ENCODE measurements at regions not wholly inside any gene's neighbourhood (a gene's known extent, or its start where the extent isn't known, plus 50 kb on each side); places are given as distances from the start of the nearest gene placed in this dataset.
"Not testable (repeated sequence)": the region's sequence is repeated elsewhere in the genome, so short reads cannot be mapped to it uniquely, and the experiment has no call there.

DNA sequence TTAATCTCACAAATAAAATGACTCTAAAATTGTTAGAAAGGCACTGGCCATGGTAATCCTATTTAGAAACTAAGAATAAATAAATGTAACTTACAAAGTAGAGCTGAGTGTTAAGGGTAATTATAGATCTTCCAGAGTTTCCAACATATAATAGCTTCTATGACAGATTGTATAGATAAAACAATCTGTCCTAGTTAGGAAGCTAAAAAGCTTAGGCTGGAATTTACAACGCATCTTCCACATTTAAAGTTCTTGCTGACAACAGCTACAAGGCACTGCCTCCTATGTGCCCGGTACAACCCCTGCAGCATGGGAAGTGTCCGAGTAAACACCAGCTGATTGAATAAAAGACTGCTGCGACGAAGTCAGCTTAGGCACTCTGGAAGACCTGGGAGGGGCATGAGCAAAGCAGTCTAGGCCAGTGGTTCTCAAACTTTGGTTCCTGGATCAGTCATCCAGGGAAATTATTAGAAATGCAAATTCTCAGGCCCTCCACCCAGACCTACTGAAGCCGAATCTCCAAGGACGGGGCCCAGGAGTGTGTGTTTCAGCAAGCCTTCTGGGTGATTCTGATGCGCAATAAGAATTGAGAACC lies 635.6 kb upstream of the TBX3 start:
- DNase-seq (ENCODE audit: low read depth), result no peak

DNA sequence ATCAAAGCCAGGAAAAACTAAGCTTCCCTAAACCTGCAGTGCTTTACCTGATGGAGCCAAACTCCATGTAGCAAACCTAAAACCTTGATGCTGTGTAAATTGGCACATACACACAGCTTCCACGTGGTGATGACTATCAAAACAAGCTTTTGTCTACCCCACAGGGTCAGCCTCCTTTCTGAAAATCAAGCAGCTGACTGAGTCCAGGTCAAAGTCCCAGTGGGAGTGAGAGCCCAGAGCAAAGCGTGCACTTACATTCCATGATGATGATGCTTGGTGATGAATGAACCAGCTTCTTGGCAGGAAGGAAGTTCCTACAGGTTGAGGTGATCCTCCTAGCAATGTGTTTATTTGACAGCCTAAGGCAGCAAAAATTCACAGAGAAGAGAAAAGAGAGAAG lies 630.0 kb upstream of the TBX3 start:
- no peak for DNase-seq (ENCODE audit: low read depth)

DNA sequence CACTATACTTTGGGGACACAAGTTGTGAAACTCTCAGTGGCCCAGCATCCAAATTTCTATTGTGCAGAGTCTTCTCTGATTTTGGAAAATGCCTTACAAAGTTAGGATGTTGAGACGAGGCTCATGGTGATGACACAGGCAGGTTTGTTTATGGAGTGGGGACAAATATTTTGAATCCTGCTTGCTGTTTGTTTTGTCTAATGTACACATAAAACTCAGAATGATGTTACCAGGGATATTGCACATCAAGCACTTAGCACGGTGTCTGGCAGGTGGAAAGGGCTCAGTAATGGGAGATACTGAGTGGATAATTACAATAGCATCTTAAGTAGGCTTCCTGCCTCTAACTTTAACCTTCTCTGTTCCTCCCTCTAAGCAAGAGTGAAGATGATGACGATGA lies 628.9 kb upstream of the TBX3 start:
- no peak for DNase-seq (ENCODE audit: low read depth)

DNA sequence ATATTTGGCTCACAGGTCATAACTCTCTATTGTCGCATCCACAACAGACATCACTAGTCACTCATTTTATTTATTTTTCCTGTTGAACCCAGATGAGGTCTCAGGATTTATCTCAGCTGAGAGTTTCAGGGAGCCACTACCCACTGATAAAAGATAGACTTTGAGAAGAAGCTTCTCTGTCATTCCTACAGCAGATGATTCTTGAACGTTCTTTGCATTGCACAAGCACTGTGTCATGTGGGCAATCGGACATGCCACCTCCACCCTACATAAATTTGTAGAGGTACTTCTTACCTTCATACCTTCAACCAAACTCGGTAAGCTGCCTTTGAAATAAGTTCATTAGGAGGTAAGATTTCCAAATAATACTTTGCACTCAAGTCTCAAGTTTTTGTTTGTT lies 627.9 kb upstream of the TBX3 start:
- DNase-seq (ENCODE audit: low read depth), result no peak

DNA sequence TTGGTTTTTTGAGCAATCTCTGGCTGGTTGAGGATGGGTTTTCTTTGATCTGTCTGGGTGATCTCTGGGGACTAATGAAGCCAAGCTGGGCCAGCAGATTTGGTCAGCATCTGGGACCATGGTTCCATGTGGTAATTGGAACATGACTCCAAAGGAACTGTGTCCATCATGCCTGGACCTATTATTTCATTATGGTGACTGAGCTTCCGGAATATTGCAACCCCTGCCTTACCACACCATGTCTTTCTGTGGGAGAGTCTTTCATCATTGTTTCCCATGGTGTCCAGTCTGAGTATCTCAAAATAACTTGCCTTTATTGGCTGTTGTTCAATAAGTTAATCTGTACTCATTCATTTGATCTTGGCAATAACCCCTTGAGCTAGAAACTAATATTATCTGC lies 624.9 kb upstream of the TBX3 start:
- DNase-seq (ENCODE audit: low read depth), result no peak

DNA sequence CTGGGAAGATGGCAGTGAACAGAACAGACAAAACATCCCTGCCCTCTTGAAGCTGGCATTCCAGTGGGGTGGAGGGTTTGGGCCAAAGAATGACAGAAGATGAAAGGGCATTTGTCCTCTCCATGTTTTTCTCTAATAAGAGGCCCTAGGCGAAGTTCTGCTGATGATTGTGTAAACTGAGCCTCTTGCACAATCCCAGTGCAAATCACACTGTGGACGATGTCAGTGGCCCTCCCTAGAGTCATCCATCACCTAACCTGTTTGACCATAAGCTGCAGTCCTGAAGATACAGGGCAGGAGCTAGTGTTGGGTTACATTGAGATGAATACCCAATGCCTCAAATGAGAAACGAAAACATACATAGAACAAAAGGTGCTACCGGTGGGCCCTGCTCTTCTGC lies 622.4 kb upstream of the TBX3 start:
- DNase-seq (ENCODE audit: low read depth), result no peak

DNA sequence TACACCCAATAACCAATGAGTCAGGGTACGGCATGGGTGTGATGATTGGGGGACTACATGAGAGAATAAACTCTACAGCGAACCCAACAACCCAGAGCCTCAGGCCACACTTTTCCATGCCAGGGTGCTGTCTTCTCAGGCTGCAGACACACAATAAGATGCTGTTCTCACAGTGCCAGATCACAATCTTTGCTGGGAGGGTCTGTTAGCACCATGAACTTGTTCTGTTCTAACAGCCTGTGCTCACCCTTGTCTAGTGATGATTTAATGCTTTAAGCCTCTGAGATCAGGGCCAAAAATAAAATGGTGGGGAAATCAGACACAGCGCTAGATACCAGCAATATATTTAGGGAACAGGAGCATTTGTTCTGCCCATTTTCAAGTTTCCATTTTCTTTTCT lies 621.9 kb upstream of the TBX3 start:
- DNase-seq (ENCODE audit: low read depth), result no peak

DNA sequence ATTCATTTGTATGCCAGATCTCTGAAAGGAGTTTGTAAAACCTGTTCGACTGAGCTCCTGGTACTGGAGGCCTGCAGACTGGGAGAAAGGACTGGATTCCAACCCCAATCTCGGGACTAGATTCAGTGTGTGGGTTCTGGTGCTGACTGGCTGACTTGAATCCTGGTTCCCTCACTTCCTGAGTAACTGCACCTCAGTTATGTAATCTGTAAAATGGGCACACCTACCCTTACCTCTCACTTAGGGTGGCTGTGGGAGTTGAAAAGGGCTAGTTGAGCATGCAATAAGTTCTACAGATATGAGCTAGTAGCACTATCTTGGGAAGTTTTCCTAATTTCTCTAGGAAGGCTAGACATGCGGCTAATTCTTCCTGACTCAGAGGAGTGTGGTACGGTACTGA lies 621.3 kb upstream of the TBX3 start:
- no peak for DNase-seq (ENCODE audit: low read depth)

DNA sequence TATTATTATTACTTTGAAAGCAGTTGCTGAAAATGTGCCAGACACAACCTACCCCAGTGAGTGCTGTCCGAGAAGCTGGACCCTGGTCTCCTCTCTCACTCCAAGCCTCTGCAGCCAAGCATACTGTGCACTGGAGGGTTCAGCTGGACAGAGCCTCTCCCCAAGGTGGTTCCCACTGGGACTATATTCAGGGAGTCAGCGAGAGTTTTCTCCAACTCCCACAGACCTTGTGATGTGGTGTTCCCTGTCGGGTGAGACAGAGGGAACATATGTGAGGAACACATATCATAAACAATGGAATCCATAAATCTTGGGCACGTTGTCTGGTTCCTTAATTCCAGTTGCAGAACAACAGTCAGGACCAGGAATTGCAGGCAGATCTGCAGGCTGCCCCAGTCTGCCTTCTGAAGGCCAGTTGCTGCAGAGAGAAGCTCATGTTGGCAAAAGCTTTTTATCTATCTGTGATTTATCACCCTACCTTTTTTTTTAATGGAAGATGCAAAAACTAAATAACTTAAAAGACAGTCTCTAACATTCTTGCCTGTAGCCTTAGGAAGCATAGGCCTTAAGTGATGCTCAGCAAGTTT lies 619.8 kb upstream of the TBX3 start:
- no peak for DNase-seq (ENCODE audit: low read depth)

DNA sequence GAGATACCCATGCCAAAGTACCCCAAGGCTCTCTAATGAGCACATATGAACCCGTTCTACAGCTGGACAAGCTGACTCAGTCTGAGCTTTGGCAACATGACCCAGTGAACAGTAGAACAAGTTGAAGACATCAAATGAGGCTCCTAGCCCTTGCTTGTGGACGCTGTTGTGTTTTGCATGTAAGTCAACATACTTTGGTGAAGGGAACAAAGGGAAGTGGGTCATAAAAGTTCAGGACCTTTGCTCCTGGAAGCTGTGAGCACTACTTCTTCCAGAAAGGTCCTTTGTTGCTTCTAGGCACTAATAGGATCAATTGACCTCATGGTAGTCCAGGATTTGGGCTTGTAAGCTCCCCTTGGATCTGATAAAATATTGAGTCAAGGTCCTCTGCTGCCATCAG lies 613.5 kb upstream of the TBX3 start:
- DNase-seq (ENCODE audit: low read depth), result no peak

DNA sequence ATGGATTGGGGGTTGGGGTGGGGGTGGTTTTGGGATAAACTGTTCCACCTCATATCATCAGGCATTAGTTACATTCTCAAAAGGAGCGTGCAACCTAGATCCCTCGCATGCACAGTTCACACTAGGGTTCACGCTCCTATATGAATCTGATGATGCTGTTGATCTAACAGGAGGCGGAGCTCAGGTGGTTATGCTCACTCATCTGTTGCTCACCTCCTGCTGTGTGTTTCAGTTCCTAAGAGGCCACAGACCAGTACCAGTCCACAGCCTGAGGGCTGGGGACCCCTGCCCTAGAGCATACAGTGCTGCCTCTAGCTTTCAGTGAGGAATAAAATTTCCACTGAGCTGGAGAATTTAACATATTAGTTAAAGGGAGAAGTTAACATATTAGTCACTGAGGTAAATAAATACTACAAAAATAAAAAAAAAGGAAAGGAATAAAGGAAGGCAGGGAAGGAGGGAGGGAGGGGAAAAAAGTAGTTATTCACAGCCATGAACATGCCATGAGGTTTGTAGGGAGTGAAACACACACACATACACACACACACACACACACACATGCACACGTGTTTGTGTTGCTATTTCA lies 612.7 kb upstream of the TBX3 start:
- DNase-seq (ENCODE audit: low read depth), result no peak

DNA sequence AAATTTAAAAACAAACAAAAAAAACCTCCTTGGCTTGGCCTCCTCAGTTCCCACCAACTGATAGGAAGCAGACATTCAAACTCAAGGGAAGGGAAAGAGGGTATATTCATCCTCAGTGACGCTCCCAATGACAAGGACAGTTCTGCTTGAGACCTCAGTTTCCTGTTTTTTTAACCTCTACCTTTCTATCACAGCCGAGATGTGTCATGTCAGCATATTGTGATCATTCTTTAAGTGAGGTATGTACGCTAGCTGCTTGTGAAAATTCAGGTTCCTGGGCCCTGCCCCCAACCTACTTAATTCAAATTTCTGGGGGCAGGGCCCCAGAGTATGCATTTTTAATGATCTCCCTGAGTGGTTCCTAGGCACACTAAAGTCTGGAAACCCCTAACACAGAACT lies 611.9 kb upstream of the TBX3 start:
- no peak for DNase-seq (ENCODE audit: low read depth)

DNA sequence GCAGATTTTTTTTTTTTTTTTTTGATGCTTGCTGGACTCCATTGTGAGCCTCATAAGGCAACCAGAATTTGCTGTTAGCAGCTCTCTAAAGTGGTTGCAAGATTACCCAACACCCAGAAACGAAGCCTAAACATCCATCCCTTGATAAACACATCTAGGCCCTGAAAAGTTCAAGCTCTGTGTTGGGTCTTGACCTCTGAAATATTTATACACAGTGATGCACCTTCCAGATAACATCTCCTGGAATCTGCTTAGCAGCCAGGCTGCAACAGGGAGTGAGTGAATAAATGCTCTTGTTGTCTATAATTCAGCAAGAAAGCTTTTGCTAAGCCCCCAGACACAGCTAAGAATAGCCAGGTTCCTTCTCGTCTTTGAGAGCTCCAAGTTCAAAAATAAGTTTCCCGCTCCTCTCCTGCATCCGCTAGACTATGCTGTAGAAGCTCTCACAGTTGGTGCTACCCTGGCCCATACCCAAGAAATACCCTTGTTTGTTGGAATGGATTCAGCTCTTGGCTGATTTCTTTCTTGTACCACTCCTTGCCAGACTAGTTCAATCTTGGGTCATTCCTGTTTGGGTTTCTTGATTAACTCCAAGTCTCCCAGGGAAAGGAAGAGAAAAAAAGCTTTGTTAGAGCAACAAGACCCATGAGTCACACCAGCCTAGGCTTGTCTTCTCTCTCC lies 610.6 kb upstream of the TBX3 start:
- DNase-seq (ENCODE audit: low read depth), result no peak

DNA sequence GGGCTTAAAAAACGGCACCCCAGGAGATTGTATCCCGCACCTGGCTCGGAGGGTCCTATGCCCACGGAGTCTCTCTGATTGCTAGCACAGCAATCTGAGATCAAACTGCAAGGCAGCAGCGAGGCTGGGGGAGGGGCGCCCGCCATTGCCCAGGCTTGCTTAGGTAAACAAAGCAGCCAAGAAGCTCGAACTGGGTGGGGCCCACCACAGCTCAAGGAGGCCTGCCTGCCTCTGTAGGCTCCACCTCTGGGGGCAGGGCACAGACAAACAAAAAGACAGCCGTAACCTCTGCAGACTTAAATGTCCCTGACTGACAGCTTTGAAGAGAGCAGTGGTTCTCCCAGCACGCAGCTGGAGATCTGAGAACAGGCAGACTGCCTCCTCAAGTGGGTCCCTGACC lies 601.5 kb upstream of the TBX3 start:
- not testable (repeated sequence) for DNase-seq (ENCODE audit: low read depth)

DNA sequence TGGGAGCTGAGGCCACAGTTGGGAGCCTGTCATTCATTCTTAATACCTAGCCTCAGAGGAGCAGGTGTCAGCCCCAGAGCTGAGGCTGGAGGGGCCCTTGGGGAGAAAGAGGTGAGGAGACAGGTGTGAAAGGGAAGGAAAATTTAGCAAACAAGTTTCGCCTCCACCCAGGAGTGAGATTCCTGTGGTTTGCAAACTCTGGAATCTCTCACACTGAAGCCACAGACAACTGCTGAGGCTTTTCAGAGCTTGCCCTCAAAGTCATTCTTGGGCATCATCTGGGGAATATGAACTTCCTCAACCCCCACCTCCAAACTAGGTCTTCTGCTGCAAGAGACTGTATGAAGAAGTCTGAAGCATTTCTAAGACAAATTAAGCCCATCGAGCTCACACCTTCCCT lies 589.5 kb upstream of the TBX3 start:
- no peak for DNase-seq (ENCODE audit: low read depth)

DNA sequence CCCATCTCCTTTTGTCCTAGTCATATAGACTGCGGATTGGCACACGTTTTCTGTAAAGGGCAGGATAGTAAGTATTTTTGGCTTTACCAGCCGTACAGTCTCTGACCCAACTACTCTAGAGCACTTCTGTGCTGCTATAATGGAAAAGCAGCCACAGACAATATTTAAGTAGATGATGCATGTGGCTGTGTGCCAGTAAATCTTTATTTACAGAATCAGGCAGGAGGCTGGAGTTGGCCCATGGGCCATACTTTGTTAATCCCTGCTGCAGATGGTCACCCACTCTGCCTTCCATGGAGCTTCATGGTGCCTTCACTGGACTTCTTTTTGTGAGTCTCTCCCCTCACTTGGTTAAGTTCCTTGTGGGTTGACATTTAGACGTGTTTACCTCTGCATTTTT lies 584.5 kb upstream of the TBX3 start:
- DNase-seq (ENCODE audit: low read depth), result no peak

DNA sequence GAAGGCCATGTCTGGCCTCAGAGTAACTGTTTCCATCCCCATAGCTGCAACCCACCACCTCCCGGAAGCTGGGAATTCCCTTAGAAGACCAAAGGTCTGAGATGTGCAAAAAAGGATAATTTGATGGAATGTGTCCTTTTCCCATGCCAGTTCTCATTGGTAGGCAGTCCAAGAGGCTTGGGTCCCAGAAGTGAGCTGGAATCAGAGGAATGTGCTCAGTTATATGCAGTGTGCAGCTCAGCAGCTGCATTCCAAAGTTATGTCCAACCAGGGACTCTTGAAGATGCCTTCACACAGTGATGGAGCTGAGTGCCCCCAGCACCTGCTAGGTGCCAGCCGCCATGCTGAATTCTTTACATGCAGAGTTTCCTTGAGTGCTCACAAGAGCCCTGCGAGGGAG lies 583.9 kb upstream of the TBX3 start:
- DNase-seq (ENCODE audit: low read depth), result no peak

DNA sequence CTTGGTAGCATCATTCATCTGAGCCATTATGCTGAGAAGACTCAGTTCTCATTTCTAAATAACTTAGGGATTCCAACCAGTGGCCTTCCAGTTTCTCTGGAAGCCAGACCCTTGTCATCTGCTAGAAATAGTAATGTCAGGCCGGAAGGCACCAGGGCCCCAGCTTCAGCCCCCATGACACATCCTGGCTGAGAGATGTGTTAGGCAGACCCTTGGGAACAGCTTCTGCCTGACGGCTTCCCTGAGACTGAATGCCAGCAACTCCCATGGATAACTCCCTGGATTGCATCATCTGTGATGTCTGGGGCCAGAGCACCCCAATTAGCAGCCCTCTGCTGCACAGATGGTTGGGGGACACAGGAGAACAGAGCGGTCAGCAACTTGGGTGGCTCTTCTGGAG lies 583.5 kb upstream of the TBX3 start:
- DNase-seq (ENCODE audit: low read depth), result no peak

DNA sequence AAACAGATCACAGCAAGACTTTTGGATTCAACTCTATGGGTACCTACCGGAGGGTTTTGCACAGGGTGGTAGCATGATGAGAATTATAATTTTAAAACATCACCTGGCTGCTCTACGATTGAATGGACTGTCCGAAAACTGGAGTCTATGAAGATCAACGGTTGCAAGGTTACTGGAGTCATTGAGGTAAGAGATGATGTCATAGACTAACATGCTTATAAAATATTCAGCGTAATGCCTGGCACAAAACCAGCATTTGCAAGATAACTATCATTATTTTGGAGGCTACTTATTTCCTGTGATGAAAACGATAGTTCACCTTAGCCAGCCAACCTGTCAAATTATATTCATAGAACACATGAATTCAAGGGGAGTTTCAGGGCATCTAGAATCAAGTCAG lies 580.6 kb upstream of the TBX3 start:
- DNase-seq (ENCODE audit: low read depth), result no peak

DNA sequence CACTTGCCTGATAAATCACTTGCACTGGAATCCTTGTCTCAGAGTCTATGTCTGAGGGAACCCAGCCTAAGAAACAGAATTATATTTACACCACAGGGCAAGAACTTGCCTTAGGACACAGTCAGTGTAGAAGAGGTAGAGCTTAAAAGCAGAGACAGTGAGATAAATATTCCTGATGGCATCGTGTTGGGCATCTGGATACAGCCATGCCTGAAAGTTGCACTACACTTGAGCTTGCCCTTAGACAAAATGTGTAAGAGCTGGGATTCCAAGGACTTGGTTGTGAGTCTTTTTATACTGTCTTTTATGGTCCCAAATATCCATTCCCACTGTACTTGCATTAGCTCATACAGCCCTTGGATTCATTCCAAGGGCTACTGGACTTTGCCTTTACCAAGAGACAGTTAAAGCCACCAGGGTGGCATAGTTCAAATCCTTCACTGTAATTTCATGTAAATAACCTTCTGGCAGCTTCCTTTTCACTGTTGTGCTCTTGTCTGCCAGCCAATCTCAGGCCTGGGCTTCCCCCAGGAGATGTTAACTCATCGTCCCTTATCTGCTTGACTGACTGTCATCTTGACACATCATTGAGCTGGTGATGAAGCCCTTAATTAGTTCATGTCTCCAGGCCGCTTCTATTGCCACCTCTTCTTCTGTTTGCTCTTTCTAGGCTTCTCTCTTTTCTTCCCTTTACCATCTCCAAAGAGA lies 577.9 kb upstream of the TBX3 start:
- no peak for DNase-seq (ENCODE audit: low read depth)

DNA sequence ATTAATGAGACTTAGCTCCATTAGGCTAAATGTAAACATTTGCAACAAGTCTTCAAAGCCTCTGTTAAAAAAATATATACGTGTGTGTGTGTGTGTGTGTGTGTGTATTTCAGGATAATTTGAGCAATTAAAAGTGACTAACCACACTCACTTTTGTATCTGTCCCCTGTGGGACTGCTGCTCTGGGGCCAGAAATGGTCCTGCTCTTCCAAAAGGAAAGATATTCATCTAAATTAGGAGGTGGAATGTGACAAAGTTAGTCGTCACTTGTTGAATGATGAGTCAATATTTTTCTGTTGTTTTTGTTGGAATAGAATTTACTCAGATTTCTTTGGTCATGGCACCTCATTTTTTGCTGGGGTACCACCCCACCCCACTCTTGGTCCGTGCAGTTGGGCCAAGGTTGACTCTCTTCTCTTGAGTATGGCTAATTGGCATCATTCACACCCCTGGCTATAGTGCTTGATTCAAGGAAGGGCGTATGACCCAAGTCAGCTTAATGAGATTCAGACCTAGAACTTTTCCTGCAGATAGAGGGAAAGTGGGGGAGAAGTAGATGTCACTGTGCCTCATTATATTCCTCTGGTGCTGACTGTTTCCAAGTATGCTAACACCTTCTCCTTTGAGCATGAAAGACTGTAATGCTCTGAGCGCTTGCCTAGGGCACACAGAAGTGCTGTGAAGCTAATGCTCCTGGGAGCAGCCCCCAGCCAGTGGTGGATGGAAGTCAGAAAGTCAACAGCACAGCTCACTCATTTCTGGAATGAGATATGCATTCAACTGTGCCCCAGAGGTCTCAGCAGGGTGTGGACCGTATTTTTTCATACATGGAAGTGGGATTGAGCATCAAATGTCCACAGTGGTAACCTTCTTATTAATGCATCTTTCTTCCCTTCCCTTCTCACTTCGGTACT lies 577.0 kb upstream of the TBX3 start:
- DNase-seq (ENCODE audit: low read depth), result no peak

Measured in T-helper 22 cell (primary cell).